H1 (cell line): ENCODE measurements at regions not wholly inside any gene's neighbourhood (a gene's known extent, or its start where the extent isn't known, plus 50 kb on each side); places are given as distances from the start of the nearest gene placed in this dataset.

Source experiments
- CTCF ChIA-PET: fragments of 300-600 bp; sonication (Branson Sonifier 250); formaldehyde crosslinking; loops from one replicate; lab custom pipeline; 2021; ENCODE audit not compliant: partially characterized antibody; lab: Charles Lee
- POLR2A ChIA-PET: fragments of 300-600 bp; sonication (Branson Sonifier 250); formaldehyde crosslinking; loops from one replicate; lab custom pipeline; 2021; ENCODE audit warnings: inconsistent platforms; ENCODE audit not compliant: partially characterized antibody; lab: Charles Lee
- DNase-seq, 2 experiments: peaks; one replicate each; pipeline versions ENCODE4 v3.0.0 to v3.0.0-alpha.2; 2010 to 2022; ENCODE audit warnings: low spot score in 2 of 2, low read depth in 1 of 2, mixed read lengths in 1 of 2
- FAIRE-seq: peaks from 2 replicates; lab custom pipeline; 2011; peaks lifted over from hg19 to GRCh38; lab: Jason Lieb, UNC
- H2AFZ ChIP-seq: 2 replicates; pipeline ENCODE4 v1.8.1; 2012; ENCODE audit warnings: low read length, inconsistent platforms
- H2AK5ac ChIP-seq: 2 replicates; pipeline ENCODE4 v1.6.1; 2013; ENCODE audit warnings: low read depth, low read length
- H2BK120ac ChIP-seq: replicated peaks from 2 replicates; pipeline ENCODE3; 2013; ENCODE audit warnings: low read depth, low read length, inconsistent platforms
- H2BK12ac ChIP-seq: 2 replicates; pipeline ENCODE4 v1.6.1; 2013; ENCODE audit warnings: low read depth, low read length
- H2BK15ac ChIP-seq: 2 replicates; pipeline ENCODE4 v1.6.1; 2013; ENCODE audit warnings: low read length
- H2BK20ac ChIP-seq: 2 replicates; pipeline ENCODE4 v1.6.1; 2013; ENCODE audit warnings: low read length
- H2BK5ac ChIP-seq: 2 replicates; pipeline ENCODE4 v1.6.1; 2013; ENCODE audit warnings: low read depth, low read length
- H3K14ac ChIP-seq: 2 replicates; pipeline ENCODE4 v1.6.1; 2013; ENCODE audit warnings: inconsistent platforms; ENCODE audit not compliant: insufficient read length
- H3K18ac ChIP-seq: 2 replicates; pipeline ENCODE4 v1.6.1; 2013; ENCODE audit warnings: low read length; ENCODE audit errors: extremely low read depth
- H3K23ac ChIP-seq: 2 replicates; pipeline ENCODE4 v1.6.1; 2013; ENCODE audit warnings: inconsistent platforms; ENCODE audit not compliant: insufficient read length
- H3K23me2 ChIP-seq: 2 replicates; pipeline ENCODE4 v1.6.1; 2013; ENCODE audit warnings: low read depth, low read length
- H3K27ac ChIP-seq: 2 replicates; pipeline ENCODE4 v1.6.1; 2011; ENCODE audit warnings: low read depth, low read length, inconsistent platforms
- H3K27me3 ChIP-seq, 4 experiments: replicated peaks in 1 of 4; 1 replicate in 1 of 4; 2 replicates in 3 of 4; pipeline versions ENCODE4 v1.6.1 to v1.8.1; 2011 to 2013; ENCODE audit warnings: low read length in 3 of 4, mild to moderate bottlenecking in 3 of 4, inconsistent platforms in 2 of 4, mixed read lengths in 2 of 4, moderate library complexity in 1 of 4; ENCODE audit not compliant: control insufficient read depth in 3 of 4, insufficient read depth in 3 of 4; ENCODE audit errors: extremely low read depth in 1 of 4
- H3K36me3 ChIP-seq, 4 experiments: 2 replicates each; pipeline versions ENCODE4 v1.6.1 to v1.8.1; 2011 to 2013; ENCODE audit warnings: mild to moderate bottlenecking in 4 of 4, low read length in 3 of 4, moderate library complexity in 2 of 4, control low read depth in 1 of 4, inconsistent platforms in 1 of 4; ENCODE audit not compliant: insufficient read depth in 4 of 4, control insufficient read depth in 2 of 4
- H3K4ac ChIP-seq: replicated peaks from 2 replicates; pipeline ENCODE3; 2013; ENCODE audit warnings: low read length, low read depth, mixed read lengths, inconsistent platforms; ENCODE audit not compliant: insufficient read length
- H3K4me1 ChIP-seq, 4 experiments: replicated peaks in 1 of 4; 1 replicate in 1 of 4; 2 replicates in 3 of 4; pipeline versions ENCODE4 v1.6.1 to v1.8.1; 2011 to 2013; ENCODE audit warnings: low read length in 3 of 4, inconsistent platforms in 2 of 4, mixed read lengths in 1 of 4; ENCODE audit not compliant: insufficient read depth in 4 of 4, control insufficient read depth in 3 of 4
- H3K4me2 ChIP-seq, 2 experiments: 2 replicates each; pipeline versions ENCODE4 v1.6.1 to v1.8.1; 2011 to 2013; ENCODE audit warnings: low read depth in 2 of 2, low read length in 2 of 2, control low read depth in 1 of 2, inconsistent platforms in 1 of 2, mild to moderate bottlenecking in 1 of 2; ENCODE audit not compliant: insufficient read depth in 1 of 2
- H3K4me3 ChIP-seq, 4 experiments: fragments of 200-600, 300-600 bp in 1 of 4; sonication (generic), shearing (Covaris generic), sonication (Bioruptor Twin) in 1 of 4; 2 replicates each; pipeline versions ENCODE4 v1.5.1 to v1.8.1; 2011 to 2016; ENCODE audit warnings: low read length in 4 of 4, low read depth in 3 of 4, control low read depth in 2 of 4, inconsistent platforms in 2 of 4, mild to moderate bottlenecking in 2 of 4, mixed read lengths in 1 of 4, moderate library complexity in 1 of 4; ENCODE audit not compliant: insufficient read depth in 2 of 4; ENCODE audit errors: extremely low read depth in 1 of 4
- H3K56ac ChIP-seq: replicated peaks from 2 replicates; pipeline ENCODE3; 2013; ENCODE audit warnings: low read depth, mild to moderate bottlenecking, mixed read lengths, low read length, inconsistent platforms; ENCODE audit not compliant: insufficient read length
- H3K79me1 ChIP-seq: 2 replicates; pipeline ENCODE4 v1.6.1; 2013; ENCODE audit warnings: low read depth, low read length, control low read depth
- H3K79me2 ChIP-seq, 2 experiments: 2 replicates each; pipeline versions ENCODE4 v1.6.1 to v1.8.1; 2012 to 2013; ENCODE audit warnings: low read length in 2 of 2, mild to moderate bottlenecking in 2 of 2, inconsistent platforms in 1 of 2; ENCODE audit not compliant: insufficient read depth in 2 of 2, control insufficient read depth in 1 of 2
- H3K9ac ChIP-seq, 4 experiments: replicated peaks in 1 of 4; 1 replicate in 1 of 4; 2 replicates in 3 of 4; pipeline versions ENCODE4 v1.6.1 to v1.8.1; 2011 to 2013; ENCODE audit warnings: low read depth in 3 of 4, low read length in 3 of 4, control low read depth in 2 of 4, mild to moderate bottlenecking in 2 of 4, moderate library complexity in 2 of 4, inconsistent platforms in 1 of 4; ENCODE audit errors: extremely low read depth in 1 of 4
- H3K9me3 ChIP-seq, 2 experiments: 2 replicates each; pipeline versions ENCODE4 v1.6.1 to v1.8.1; 2012 to 2013; ENCODE audit warnings: mild to moderate bottlenecking in 2 of 2, moderate library complexity in 2 of 2, control low read depth in 1 of 2, inconsistent platforms in 1 of 2, low read depth in 1 of 2, low read length in 1 of 2, mixed read lengths in 1 of 2; ENCODE audit not compliant: insufficient read depth in 2 of 2
- H4K20me1 ChIP-seq, 2 experiments: replicated peaks in 1 of 2; 2 replicates each; pipeline versions ENCODE3 to v1.8.1; 2011 to 2013; ENCODE audit warnings: inconsistent platforms in 2 of 2, low read length in 2 of 2, mild to moderate bottlenecking in 1 of 2; ENCODE audit not compliant: insufficient read depth in 2 of 2, control insufficient read depth in 1 of 2
- H4K5ac ChIP-seq: 2 replicates; pipeline ENCODE4 v1.6.1; 2013; ENCODE audit warnings: low read length, low read depth, mixed read lengths, inconsistent platforms; ENCODE audit not compliant: insufficient read length
- H4K8ac ChIP-seq: 2 replicates; pipeline ENCODE4 v1.8.0; 2013; ENCODE audit warnings: mild to moderate bottlenecking, moderate library complexity, low read length, inconsistent platforms; ENCODE audit not compliant: insufficient read depth; ENCODE audit errors: extremely low read depth
- H4K91ac ChIP-seq: replicated peaks from 2 replicates; pipeline ENCODE3; 2013; ENCODE audit warnings: low read length, mixed read lengths, inconsistent platforms; ENCODE audit not compliant: insufficient read length
- BRCA1 ChIP-seq: IDR thresholded peaks from 2 replicates; pipeline ENCODE4 v1.6.1; 2012; ENCODE audit warnings: low read depth, low read length, improper control_type of control experiment
- CTBP2 ChIP-seq: IDR thresholded peaks from 2 replicates; pipeline ENCODE4 v1.7.0; 2011; ENCODE audit warnings: borderline replicate concordance, mild to moderate bottlenecking, moderate library complexity, mixed read lengths, low read length; ENCODE audit not compliant: insufficient read depth, insufficient read length
- FOSL1 ChIP-seq: IDR thresholded peaks from 2 replicates; pipeline ENCODE4 v1.6.1; 2011; ENCODE audit warnings: mild to moderate bottlenecking, low read depth, low read length, moderate library complexity; ENCODE audit not compliant: insufficient read depth
- GTF2F1 ChIP-seq: IDR thresholded peaks from 2 replicates; pipeline ENCODE4 v1.6.1; 2012; ENCODE audit warnings: low read depth, low read length, improper control_type of control experiment, borderline replicate concordance
- HDAC2 ChIP-seq, 2 experiments: fragments of 300-600 bp in 1 of 2; sonication (generic) in 1 of 2; IDR thresholded peaks; 2 replicates each; pipeline ENCODE4 v1.6.1; 2011 to 2012; ENCODE audit warnings: low read depth in 2 of 2, low read length in 2 of 2, mild to moderate bottlenecking in 2 of 2, moderate library complexity in 2 of 2, borderline replicate concordance in 1 of 2, inconsistent platforms in 1 of 2
- KDM4A ChIP-seq: IDR thresholded peaks from one replicate; pipeline ENCODE4 v1.7.1; 2012; ENCODE audit warnings: low read depth, mild to moderate bottlenecking, moderate library complexity, low read length, inconsistent platforms; ENCODE audit not compliant: severe bottlenecking
- MAFK ChIP-seq: IDR thresholded peaks from 2 replicates; pipeline ENCODE4 v1.6.1; 2012; ENCODE audit warnings: low read depth, mild to moderate bottlenecking, improper control_type of control experiment, low read length
- NANOG ChIP-seq: IDR thresholded peaks from 2 replicates; pipeline ENCODE4 v1.6.1; 2011; ENCODE audit warnings: low read length, low read depth, mild to moderate bottlenecking, inconsistent platforms; ENCODE audit not compliant: insufficient read depth, poor library complexity, severe bottlenecking
- PHF8 ChIP-seq: fragments of 200-600 bp; sonication (generic); conservative IDR thresholded peaks from 2 replicates; pipeline ENCODE4 v1.7.1; 2012; ENCODE audit warnings: low read depth, mild to moderate bottlenecking, inconsistent platforms, low read length, moderate library complexity
- RAD21 ChIP-seq, 2 experiments: IDR thresholded peaks in 1 of 2; conservative IDR thresholded peaks in 1 of 2; 2 replicates each; pipeline ENCODE4 v1.6.1; 2011; ENCODE audit warnings: low read depth in 2 of 2, low read length in 2 of 2, improper control_type of control experiment in 1 of 2, inconsistent platforms in 1 of 2, mild to moderate bottlenecking in 1 of 2, moderate library complexity in 1 of 2
- RXRA ChIP-seq: IDR thresholded peaks from 2 replicates; pipeline ENCODE4 v1.6.1; 2011; ENCODE audit warnings: low read depth, mild to moderate bottlenecking, low read length, moderate library complexity; ENCODE audit not compliant: insufficient read depth
- SAP30 ChIP-seq: fragments of 300-600 bp; sonication (generic); IDR thresholded peaks from 2 replicates; pipeline ENCODE4 v1.7.1; 2012; ENCODE audit warnings: low read length, moderate library complexity, mild to moderate bottlenecking, inconsistent platforms; ENCODE audit not compliant: insufficient read depth, insufficient replicate concordance
- SIRT6 ChIP-seq: IDR thresholded peaks from one replicate; pipeline ENCODE4 v1.7.1; 2012; ENCODE audit warnings: low read length, inconsistent platforms
- WGBS, 2 experiments: shearing (Covaris generic) in 1 of 2; methylation state at CpG; one replicate each; pipeline versions ENCODE4 v1.1.6 to v1.1.7; 2013 to 2015; ENCODE audit warnings: low lambda C conversion rate in 2 of 2, mixed read lengths in 2 of 2, inconsistent platforms in 1 of 2, low coverage in 1 of 2, missing lambda C conversion rate in 1 of 2; ENCODE audit not compliant: insufficient replicate concordance in 2 of 2, insufficient coverage in 1 of 2, insufficient read length in 1 of 2; ENCODE audit errors: extremely low coverage in 1 of 2, missing lambda C conversion rate in 1 of 2; 5-methylcytosine and 5-hydroxymethylcytosine counted together

- H2BK20ac ChIP-seq = no peak overlapping the region
- no peak overlapping the region for H4K8ac ChIP-seq
- H3K14ac ChIP-seq = no peak overlapping the region
- no peak overlapping the region for H2BK12ac ChIP-seq
- TF ChIP-seq MAFK (no peak), RAD21 (IDR thresholded peaks at IDR 0.05 in 1 of 2, conservative IDR thresholded peaks at IDR 0.05 in 1 of 2; ENCODE audit: low read depth in 2 of 2, low read length in 2 of 2) (no peak), BRCA1 (no peak), GTF2F1 (no peak), SAP30 (no peak), PHF8 (no peak), SIRT6 (no peak), HDAC2 (IDR thresholded peaks at IDR 0.05; ENCODE audit: borderline replicate concordance in 1 of 2, low read depth in 2 of 2, low read length in 2 of 2) (no peak), RXRA (no peak), NANOG (no peak), FOSL1 (no peak), KDM4A (no peak), CTBP2 (no peak)
- POLR2A ChIA-PET = interaction anchor here (0.5 kb wide), 1 partner anchor 28 kb away, joined by 3 read pairs; no protein-coding TSS in a partner anchor
- 94% methylated on average over 2 of the region's 2 CpGs; no CpG with 5 or more reads in 1 of the 2 experiments for WGBS, 2 experiments
- no peak overlapping the region for H3K4me2 ChIP-seq
- no peaks in the 10 kb centered on the region for H3K79me1 ChIP-seq
- H3K36me3 ChIP-seq = no peaks in the 10 kb centered on the region
- no peak overlapping the region for H2AFZ ChIP-seq
- H3K4me1 ChIP-seq = peaks cover 4 to 17% (median 8%) of the 10 kb centered on the region in 4 experiments
- no peaks in the 10 kb centered on the region for H3K27me3 ChIP-seq
- H4K5ac ChIP-seq = no peak overlapping the region
- H3K56ac ChIP-seq = no peak overlapping the region
- H2BK5ac ChIP-seq = no peak overlapping the region
- no peak for FAIRE-seq
- CTCF ChIA-PET = interaction anchor here (1.2 to 4.0 kb wide), 5 partner anchors 8 to 158 kb away, joined by 3 to 15 read pairs (median 4); no protein-coding TSS in a partner anchor
- H3K18ac ChIP-seq = no peak overlapping the region
- H2BK15ac ChIP-seq = no peak overlapping the region
- H4K20me1 ChIP-seq = peaks cover 0 to 2% of the 10 kb centered on the region in 2 experiments
- H3K9me3 ChIP-seq = no peaks in the 10 kb centered on the region
- H3K23ac ChIP-seq = no peak overlapping the region
- H4K91ac ChIP-seq = no peak overlapping the region
- DNase-seq = no peak
- no peak overlapping the region for H3K9ac ChIP-seq
- H3K79me2 ChIP-seq = no peaks in the 10 kb centered on the region
- no peak overlapping the region for H3K4me3 ChIP-seq
- no peaks in the 10 kb centered on the region for H3K23me2 ChIP-seq
- no peak overlapping the region for H3K27ac ChIP-seq
- H3K4ac ChIP-seq = no peak overlapping the region
- no peak overlapping the region for H2AK5ac ChIP-seq
- H2BK120ac ChIP-seq = no peak overlapping the region
These were observed 150.6 kb downstream of the GAS1 start for GRCh38 chr9:86796666-86797065.
